HG02981 (cell line): ENCODE measurements at regions not wholly inside any gene's neighbourhood (a gene's known extent, or its start where the extent isn't known, plus 50 kb on each side); places are given as distances from the start of the nearest gene placed in this dataset.
"Not testable (repeated sequence)": the region's sequence is repeated elsewhere in the genome, so short reads cannot be mapped to it uniquely, and the experiment has no call there.

Source experiments
- ATAC-seq: cut with Tn5 transposase; IDR thresholded peaks from one replicate; pipeline ENCODE4 v1.9.1; 2021; ENCODE audit warnings: mild to moderate bottlenecking, moderate library complexity; ENCODE audit not compliant: unreplicated experiment

DNA sequence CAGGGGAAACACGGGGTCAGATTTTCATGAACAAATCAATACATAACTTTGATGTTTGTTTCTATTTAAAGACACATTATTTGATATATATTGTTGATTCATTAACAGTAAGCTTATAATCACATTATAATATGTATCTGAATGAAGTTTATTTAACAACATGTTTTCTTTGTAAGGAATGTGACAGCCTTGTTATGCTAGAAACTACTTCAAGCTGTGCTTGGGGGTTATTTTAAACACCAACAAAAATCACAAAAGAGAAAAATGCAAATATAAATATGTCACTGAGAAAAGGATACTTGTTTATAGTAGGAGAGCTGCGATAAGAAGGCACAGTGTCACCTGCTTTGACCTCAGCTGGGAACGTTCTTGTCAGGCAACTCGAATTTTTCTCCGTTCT is 354.6 kb upstream of the AGA start:
- no peak for ATAC-seq

DNA sequence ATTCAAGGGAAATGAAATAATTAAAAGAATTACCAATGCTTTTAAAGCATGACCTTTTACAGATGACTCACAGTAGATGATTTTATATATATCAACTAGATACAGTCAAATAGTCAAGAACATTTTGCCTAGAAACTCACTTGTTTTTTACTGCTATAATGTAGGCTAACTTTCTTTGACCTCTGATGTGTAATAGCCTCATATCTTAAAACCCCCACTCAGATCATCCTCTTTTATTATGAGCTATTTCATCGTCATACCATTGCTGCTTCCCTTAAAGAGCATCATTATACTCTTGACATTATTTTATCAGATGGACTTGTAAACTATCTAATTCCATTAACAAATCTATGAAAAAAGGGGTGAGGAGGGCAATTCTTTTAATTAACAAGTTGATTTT is 355.9 kb upstream of the AGA start:
- ATAC-seq: no peak

DNA sequence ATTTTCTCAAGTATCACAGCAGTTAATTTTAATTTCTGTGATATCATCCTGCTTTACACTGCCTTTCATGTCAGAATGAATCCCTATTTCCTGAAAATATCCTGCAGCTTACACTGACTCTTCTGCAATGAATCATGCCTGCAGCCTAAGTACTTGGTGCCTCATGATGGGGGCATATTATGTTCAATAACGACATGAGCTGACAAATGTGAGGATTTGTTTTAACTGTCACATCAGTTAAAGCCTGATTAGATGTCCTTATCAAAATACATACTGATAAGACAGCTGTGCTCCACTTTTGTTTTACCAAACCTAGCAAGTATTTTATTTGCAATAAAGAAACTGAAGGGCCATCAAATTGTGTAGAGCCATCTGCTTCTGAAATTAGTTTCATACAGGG is 359.9 kb upstream of the AGA start:
- no peak for ATAC-seq

DNA sequence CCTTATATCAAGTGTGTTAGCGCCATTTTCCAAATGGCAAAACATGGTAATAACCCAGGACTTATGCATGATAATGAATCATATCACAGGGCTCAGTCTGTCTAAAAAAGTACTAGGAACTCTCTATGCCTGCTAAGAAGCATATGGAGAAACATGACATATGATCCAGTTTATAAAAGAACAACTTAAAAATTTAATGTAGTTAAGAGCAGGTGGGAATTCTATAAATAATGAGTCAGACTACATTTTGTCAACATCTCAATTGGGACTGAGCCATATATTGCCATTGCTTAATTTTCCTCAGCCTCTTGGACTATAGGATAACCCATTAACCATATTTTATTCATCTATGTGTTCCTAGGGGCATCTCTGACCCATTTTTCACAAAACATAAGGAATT is 360.4 kb upstream of the AGA start:
- ATAC-seq: no peak

DNA sequence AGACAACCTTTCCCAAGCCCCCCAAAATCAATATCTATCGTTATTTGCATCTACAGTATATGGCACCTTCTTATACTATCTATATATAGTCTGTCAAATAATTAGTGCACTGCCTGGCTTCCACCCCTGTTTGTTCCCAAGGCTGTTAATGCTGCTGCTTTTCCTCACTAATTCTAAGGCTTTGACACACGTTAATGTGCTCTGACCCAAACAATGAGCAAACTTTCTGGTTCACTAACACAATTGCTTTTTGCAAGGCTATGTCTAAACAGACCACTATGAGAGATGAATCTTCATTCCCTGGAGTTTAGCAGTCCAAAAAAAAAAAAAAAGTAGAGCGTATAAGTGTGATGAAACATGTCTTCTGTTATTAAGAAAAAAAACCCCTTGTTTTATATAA is 360.9 kb upstream of the AGA start:
- ATAC-seq: no peak

DNA sequence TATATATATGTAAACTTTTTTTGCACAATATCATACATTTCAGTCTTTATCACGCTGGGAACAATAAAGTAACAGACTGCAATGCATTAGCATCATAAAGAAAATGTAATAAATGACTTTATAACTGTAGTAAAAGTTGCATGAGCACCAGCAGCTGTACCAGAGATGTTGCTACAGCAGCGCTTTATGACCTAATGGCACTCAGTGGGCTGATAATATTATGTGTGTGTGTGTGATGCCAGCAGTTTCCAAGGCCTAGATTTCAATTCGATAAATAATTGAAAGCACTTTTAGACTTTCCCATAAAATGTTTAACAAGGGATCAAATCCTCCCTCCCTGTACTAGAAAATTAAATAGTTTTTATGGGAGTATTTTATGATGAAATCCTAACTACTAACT is 367.6 kb upstream of the AGA start:
- ATAC-seq: no peak

DNA sequence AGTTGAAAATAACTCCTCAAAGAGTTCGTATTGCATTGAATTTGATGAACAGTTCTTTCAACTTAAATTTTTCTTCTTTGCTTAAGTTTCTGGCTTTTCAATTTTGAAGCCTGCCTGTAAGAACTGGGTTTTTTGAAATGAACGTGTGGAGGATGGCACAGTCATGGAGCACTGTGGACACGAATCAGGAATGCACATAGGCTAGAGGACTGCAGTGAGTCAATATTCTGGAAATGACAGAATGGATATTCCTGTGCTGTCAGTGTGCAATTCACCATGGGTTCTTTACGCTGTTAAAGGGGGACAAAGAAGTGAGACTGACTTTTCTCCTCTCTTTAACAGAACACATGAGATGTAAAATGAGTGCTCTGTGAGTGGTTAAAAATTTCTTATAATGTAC is 368.0 kb upstream of the AGA start:
- no peak for ATAC-seq

DNA sequence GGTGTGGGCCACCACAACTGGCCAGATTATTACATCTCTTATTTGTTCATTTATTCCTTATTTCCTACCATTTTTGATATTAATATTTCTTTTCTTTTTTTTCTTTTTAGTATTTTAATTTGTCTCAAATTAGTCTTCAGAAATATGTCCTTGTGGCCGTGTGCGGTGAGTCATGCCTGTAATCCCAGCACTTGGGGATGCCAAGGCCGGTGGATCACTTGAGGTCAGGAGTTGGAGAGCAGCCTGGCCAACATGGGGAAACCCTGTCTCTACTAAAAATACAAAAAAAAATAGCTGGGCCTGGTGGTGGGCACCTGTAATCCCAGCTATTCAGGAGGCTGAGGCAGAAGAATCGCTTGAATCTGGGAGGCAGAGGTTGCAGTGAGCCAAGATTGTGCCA is 376.2 kb upstream of the AGA start:
- ATAC-seq: not testable (repeated sequence)

DNA sequence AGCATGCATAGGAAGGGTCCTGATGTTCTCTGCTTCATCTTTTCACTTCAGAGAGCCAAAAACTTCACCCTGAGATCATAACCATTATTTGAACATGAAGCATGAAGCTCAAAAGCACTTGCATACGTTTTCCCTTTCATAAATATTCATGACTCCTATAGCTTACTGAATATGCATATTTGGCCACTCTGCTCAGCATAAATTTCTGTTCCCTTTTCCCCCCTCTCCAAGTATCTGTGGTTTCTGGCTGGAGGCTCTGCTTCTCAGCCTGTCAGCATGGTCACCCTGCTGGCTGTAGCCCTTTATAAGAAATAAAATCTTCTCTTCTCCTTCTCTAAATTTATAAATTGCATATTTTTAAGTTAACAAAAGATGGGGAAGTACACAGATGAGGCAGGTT is 384.7 kb upstream of the AGA start:
- no peak for ATAC-seq

DNA sequence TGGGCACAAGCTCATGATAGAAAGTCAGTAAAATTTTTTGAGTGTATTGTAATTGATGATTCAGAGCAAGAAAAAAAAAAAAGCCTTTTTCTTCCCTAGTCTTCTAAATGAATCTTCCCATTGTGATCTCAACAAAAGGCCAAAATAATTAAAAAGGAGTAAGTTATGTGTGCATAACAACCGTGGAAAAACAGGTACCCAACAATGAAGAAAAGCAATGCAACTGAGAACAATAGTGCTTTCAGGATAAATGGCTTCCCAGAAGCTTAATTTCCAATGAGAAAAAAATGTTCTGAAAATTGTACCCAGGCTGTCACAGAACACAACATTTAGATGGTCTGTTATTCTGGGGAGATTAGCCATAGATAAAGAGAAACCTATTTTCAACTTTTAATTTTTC is 399.0 kb upstream of the AGA start:
- ATAC-seq: no peak

DNA sequence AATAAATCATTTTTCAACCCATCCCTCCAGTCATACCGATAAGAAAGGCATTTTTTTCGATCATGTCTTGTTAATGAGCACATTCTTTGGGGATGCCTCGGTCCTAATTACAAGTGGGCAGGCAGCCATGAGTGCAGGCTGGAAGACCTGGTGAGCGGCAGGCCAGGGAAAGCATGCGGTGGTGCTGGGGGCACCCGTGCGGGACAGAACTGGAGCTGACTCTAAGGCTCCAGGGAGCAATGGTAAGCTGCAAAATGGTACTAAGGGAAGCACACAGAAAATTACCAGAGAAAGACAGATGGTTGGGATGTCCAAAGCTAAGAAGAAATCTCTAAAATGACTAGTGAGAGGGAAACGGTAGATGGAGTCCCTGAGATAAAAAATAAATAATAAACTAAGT is 411.0 kb upstream of the AGA start:
- ATAC-seq: no peak

DNA sequence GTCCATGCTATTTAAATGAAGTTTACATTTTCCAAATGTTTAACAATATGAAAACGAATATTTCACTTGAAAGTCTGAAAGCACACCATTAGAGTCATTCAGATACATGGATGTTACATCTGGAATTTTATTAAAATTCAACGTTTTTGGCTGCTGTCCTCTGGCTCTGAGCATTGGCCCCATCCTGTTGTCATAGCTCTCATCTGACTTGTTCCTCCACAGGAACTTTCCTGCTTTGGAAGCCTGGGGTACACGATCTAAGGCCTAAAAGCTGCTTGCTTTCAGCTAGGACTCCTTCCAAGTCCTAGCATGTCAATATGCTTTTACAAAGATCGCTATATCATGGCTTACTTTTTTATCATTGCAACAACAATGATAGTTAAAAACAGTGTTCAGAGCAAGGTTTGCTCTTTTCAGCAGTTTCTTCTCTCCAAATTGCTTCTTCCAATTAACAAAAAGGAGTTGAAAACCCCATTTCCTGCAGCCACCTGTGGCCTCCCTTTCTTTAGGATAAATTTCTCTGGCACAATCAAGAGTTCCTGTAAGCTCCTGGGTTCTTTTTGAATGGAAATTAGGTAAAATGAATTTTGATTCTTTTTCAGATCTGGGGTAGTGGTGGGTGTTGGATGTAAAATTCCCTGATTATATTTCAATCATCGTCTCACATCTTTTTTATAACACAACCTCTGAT is 413.4 kb upstream of the AGA start:
- ATAC-seq: no peak

DNA sequence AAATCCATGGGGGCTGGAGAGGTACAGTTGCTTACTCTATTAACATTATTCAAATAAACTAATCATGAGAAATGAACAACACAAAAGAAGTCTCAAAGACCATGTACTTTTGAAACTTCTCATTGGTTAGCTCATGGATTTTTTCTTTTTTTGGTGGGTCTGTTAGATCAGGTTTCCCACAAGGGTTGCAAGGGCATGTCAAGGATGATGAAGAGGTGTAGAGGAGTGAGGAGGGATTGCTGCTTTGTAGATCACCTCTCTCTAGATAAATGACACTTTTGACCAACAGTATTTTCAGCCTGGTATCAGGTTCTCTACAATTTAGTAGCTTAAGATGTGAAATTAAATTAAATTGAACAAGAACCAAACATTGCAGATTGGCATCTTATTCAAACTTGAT is 417.9 kb upstream of the AGA start:
- ATAC-seq: no peak

DNA sequence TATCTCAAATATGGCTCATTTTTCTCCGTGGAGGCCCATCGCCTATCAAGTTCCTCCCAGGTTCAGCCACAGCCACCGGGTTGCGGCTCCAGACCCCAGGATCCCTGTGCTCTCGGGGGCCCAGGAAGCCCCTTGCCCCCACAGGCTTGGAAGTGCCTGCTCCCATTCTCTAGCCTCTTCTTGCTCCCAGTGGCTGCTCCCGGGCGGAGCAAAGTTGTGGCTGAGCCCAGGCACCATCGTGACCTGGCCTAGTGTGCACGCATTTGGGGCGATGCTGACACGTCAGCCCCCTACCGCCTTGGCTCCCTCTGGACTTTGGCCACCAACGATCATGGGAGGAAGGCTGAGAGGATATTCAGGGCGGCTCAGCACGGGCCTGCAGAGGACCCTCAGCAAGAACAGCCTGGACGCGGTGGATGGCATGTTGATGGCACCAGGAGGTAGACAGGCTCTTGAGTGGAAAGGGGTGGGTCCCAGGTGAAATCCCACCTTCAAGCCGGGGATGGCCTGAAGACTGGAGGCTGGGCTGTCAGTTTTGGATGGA is 419.4 kb upstream of the AGA start:
- no peak for ATAC-seq

DNA sequence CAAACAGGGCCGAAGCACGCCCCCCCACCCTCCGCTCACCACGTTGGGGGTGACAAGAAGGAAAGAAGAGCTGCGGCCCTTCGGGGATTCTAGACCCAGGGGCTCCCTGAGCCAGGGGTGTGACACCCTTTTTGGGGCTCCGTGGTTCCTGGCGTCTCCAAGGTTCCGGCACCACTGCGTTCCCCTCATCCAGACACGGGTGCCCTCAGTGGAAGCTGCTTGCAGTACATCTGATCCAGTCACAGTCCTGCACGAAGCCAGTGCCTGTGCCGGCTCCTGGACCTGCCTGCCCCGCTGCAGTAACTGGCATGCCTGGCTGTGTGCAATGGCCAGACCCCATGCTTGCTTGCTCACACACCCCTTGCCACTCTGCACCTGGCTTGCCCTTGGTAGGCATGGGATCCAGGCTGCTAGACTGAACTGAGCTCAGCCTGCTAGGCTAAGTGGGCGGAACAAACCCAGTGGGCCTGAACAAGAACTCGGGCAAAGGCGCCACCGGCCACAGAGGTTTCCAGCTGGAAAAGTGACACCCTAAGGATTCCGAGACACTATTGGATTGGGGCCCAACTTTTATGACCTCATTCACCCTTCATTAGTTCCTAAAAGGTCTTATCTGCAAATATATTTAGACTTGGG is 420.4 kb upstream of the AGA start:
- no peak for ATAC-seq

DNA sequence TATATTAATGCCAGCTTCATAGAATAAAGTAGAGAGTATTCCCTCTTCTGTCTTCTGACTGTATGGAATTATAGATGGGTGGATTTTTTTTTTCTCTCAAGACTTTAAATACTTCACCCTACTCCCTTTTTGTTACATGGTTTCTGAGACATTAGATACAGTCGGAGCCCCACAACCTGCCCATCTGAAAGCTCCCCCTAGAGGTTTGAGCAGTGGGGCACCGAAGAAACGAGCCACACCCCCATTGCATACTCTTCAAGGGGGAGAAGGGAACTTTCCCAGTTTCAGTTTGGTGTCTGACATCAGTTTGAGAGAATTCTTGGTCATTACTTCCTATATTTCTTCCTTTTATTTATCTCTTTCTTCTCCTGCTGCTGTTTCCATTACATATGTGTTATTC is 437.6 kb upstream of the AGA start:
- no peak for ATAC-seq

DNA sequence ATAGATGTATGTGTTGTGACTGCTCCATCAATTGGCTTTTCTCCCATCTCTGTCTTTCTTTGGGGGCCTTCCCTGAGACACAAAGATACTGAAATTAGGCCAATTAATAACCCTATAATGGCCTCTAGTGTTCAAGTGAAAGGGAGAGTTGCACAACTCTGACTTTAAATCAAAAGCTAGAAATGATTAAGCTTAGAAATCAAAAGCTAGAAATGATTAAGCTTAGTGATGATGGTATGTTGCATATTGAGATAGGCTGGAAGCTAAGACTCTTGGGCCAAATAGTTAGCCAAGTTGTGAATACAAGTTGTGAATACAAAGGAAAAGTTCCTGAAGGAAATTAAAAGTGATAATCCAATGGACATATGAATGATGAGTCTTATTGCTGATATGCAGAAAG is 452.9 kb upstream of the AGA start:
- ATAC-seq: no peak

DNA sequence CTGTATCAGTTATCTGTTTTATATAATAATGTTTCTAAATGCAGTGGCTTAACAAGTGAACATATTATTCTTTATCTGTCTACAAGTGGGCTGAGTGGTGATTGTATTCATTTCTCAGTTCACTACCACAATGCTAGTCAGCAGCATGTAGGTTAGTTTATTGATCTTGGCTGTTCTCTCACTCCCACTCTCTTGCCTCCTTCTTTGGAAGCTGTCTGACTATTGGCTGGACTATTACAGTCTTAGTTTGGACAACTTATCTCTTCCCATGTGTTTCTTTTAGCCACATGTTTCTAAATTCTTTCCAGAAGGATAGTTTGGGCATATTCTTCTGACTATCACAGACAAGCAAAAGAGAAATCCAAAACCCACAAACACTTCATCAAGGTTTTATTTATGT is 459.5 kb upstream of the AGA start:
- ATAC-seq: no peak

DNA sequence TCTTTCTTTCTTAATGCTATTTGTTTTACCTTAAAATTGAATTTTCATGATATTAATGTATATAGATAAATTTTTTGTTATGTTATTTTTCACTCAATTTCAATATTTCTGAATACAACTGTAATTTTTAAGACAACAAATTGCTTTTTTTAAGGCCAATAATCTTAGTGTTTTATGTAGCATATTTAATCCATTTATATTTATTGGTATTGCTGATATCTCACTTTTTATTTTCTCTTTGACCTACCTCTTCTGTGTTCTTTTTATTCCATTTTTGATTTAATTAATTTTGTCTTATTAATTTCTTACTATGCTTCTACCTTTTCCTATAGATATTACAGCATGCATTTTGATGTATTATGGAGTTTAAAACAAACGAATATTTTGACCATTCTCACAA is 460.1 kb upstream of the AGA start:
- ATAC-seq: no peak

DNA sequence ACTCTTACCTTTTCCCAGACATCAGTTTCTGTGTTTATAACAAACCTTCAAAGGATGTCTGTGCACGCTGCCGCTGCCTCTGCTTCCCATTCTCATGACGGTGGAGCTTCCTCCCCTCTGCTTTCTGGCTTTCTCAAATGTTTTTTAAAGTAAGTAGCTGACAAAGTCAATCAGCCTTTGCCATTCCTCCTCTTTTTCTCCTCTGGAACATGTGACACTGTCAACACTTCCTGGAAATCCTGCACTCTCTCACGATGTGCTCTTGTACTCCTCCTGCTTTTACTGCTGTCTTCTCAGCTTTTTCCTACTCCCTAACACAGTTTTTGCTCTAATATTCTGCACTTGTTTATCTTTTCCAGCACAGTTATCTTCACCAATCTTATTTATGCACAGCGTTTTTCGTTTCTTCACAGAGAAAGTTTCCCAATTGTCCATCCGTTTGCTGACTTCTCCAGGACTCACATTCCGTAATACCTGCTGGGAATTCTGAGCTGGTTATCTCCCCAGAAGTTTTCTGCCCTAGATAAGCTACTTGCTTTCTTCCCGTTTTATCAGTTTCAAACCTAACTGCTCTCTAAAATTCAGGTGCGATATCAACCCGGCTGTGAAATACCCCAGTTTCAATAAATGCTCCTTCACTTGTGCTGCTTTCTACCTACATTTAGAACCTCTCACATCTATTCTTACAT is 465.6 kb upstream of the AGA start:
- ATAC-seq: no peak

DNA sequence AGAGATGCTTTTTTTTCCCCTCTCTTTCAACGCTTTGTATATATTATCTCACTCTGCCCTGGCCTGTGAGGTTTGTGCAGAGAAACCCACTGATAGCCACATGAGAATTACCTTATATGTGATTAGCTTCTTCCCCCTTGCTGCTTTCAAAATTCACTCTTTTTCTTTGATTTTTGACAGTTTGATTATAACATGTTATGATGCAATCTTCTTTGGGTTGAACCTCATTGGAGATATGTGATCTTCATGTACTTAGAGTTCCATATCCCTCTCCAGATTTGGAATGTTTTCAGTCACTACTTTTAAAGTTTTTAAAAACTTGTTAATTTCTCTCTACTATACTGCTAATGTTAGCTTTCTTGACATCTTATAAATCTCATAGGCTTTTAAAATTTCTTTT is 479.5 kb upstream of the AGA start:
- ATAC-seq: no peak

DNA sequence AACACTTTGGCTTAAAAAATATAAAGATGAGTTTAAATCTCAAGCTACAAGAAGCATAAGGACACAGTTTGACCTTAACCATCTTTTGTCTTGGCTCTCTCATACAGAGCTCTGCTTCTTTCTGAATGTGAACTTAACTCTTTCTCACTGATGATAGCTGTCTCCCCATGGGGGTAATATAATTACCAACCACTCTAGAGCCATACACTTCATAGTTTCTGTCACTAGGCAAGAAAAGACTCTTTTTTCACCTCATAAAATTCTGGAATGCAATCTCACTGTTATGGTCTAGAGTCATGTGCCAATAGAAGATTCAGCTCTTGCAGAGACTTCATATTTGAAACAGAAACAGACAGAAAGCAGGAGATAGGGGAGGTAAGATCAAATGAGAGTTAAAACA is 481.7 kb upstream of the AGA start:
- ATAC-seq: no peak
